Endodermal cell (in vitro differentiated cells): ENCODE measurements at regions not wholly inside any gene's neighbourhood (a gene's known extent, or its start where the extent isn't known, plus 50 kb on each side); places are given as distances from the start of the nearest gene placed in this dataset.

Source experiments
- DNase-seq: peaks from one replicate; pipeline ENCODE4 v3.0.0-alpha.2; 2017
- H3K27ac ChIP-seq: 2 replicates; pipeline ENCODE4 v1.5.1; 2013; ENCODE audit warnings: mild to moderate bottlenecking, low read depth, low read length, moderate library complexity
- H3K27me3 ChIP-seq: 2 replicates; pipeline ENCODE4 v1.6.1; 2013; ENCODE audit warnings: mild to moderate bottlenecking, low read length, moderate library complexity; ENCODE audit not compliant: insufficient read depth, control insufficient read depth, poor library complexity, severe bottlenecking
- H3K36me3 ChIP-seq: 2 replicates; pipeline ENCODE4 v1.7.0; 2013; ENCODE audit warnings: mild to moderate bottlenecking, low read length, moderate library complexity; ENCODE audit not compliant: control insufficient read depth, insufficient read depth
- H3K4me1 ChIP-seq: one replicate; pipeline ENCODE4 v1.7.0; 2013; ENCODE audit warnings: low read length; ENCODE audit not compliant: control insufficient read depth, insufficient read depth
- H3K4me3 ChIP-seq: 2 replicates; pipeline ENCODE4 v1.5.1; 2013; ENCODE audit warnings: mild to moderate bottlenecking, low read length, moderate library complexity
- H3K9ac ChIP-seq: 2 replicates; pipeline ENCODE4 v1.6.1; 2013; ENCODE audit warnings: mild to moderate bottlenecking, low read length, moderate library complexity; ENCODE audit not compliant: poor library complexity, severe bottlenecking; ENCODE audit errors: extremely low read depth
- H3K9me3 ChIP-seq: 2 replicates; pipeline ENCODE4 v1.6.1; 2013; ENCODE audit warnings: mild to moderate bottlenecking, low read length, moderate library complexity; ENCODE audit not compliant: control insufficient read depth
- H3K27ac Mint-ChIP-seq: 2 replicates; pipeline ENCODE4 v1.8.0; 2020; ENCODE audit warnings: mixed read lengths
- H3K27me3 Mint-ChIP-seq: 2 replicates; pipeline ENCODE4 v1.8.0; 2021; ENCODE audit warnings: mild to moderate bottlenecking, mixed read lengths; ENCODE audit not compliant: insufficient read depth
- H3K36me3 Mint-ChIP-seq: 2 replicates; pipeline ENCODE4 v1.8.0; 2020; ENCODE audit warnings: low read depth, mixed read lengths
- H3K4me1 Mint-ChIP-seq: 2 replicates; pipeline ENCODE4 v1.8.0; 2020; ENCODE audit warnings: mixed read lengths
- H3K4me3 Mint-ChIP-seq: 2 replicates; pipeline ENCODE4 v1.8.0; 2020; ENCODE audit warnings: mild to moderate bottlenecking, moderate library complexity, mixed read lengths
- H3K9me3 Mint-ChIP-seq: 2 replicates; pipeline ENCODE4 v1.8.0; 2020; ENCODE audit warnings: mild to moderate bottlenecking, mixed read lengths
- whole genome bisulfite sequencing, 2 experiments: methylation state at CpG; one replicate each; pipeline versions ENCODE4 v1.1.5 to v1.1.7; 2013; ENCODE audit warnings: missing lambda C conversion rate in 2 of 2, mixed read lengths in 1 of 2; ENCODE audit not compliant: insufficient coverage in 1 of 2, insufficient read length in 1 of 2; 5-methylcytosine and 5-hydroxymethylcytosine counted together
- TF ChIP-seq, protein P1 (sequence below): fragments of 200-600 bp; sonication (generic); conservative IDR thresholded peaks from 2 replicates; pipeline ENCODE4 v1.5.0; 2021; ENCODE audit warnings: antibody characterized with exemption, mild to moderate bottlenecking

DNA sequence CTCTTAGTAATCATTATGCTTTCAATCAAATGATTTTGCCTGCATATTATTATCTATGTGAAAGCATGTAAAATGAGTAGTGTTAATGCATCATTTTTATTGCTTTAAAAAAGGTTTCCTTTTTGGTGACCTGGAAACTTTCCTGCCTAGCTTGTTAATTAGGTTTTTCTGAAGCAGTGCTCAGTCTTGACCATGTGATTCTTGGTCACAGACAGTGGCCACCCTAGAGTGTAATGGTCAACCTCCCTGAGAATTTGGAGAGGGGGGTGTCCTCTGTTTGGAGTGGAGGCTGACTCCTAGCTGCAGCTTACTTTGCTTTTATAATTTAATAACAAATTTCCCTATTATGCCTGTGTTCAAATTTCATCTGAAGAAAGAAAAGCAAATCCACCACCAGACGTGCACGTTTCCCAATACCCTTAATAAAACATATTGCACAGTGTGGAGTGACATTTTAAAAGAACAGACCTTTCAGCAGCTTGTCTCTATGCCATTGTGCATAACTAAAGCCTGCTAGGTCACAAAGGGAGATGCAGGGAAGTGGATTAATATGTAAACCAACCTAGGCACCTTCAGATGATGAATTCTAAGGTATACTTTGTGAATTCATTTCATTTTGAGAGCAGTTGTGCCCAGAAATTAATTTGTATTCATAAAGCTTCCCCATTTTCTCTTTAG lies 130.6 kb downstream of the RPRM start:
- Mint-ChIP-seq H3K27ac (no peak overlapping the region), H3K9me3 (peaks cover 14% of the 10 kb centered on the region), H3K4me3 (no peak overlapping the region), H3K36me3 (peaks cover 3% of the 10 kb centered on the region), H3K27me3 (no peaks in the 10 kb centered on the region), H3K4me1 (peaks cover 5% of the 10 kb centered on the region)
- Histone ChIP-seq H3K36me3 (no peaks in the 10 kb centered on the region), H3K27ac (no peak overlapping the region), H3K4me3 (no peak overlapping the region), H3K9me3 (peaks cover 19% of the 10 kb centered on the region), H3K9ac (no peak overlapping the region), H3K27me3 (no peaks in the 10 kb centered on the region), H3K4me1 (peaks cover 3% of the 10 kb centered on the region)
- TF ChIP-seq, protein P1, sequence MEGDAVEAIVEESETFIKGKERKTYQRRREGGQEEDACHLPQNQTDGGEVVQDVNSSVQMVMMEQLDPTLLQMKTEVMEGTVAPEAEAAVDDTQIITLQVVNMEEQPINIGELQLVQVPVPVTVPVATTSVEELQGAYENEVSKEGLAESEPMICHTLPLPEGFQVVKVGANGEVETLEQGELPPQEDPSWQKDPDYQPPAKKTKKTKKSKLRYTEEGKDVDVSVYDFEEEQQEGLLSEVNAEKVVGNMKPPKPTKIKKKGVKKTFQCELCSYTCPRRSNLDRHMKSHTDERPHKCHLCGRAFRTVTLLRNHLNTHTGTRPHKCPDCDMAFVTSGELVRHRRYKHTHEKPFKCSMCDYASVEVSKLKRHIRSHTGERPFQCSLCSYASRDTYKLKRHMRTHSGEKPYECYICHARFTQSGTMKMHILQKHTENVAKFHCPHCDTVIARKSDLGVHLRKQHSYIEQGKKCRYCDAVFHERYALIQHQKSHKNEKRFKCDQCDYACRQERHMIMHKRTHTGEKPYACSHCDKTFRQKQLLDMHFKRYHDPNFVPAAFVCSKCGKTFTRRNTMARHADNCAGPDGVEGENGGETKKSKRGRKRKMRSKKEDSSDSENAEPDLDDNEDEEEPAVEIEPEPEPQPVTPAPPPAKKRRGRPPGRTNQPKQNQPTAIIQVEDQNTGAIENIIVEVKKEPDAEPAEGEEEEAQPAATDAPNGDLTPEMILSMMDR = no peak
- DNase-seq = no peak
- 74% methylated on average over 2 of the region's 2 CpGs; no CpG with 5 or more reads in 1 of the 2 experiments for WGBS, 2 experiments

DNA sequence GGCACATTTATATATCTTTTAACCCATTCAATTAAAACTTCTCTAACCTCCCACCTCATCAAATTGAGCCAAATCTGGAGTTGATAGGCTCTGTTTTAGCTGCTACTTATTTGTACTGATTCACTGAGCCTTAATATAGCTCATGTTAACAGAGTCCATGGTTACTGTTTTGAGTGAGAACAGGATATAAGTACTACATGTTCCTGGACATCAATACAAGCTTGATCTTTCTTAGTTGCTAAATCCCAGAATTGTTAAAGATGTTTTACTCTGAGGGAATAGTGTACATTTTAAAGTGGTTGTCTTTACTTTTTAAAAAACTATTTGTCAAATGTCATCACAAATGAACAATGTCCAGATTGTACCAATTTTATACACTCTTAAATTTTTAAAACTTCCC lies 157.7 kb downstream of the RPRM start:
- Histone ChIP-seq H3K4me1 (no peaks in the 10 kb centered on the region), H3K27me3 (no peaks in the 10 kb centered on the region), H3K9ac (no peak overlapping the region), H3K4me3 (no peak overlapping the region), H3K36me3 (no peaks in the 10 kb centered on the region), H3K27ac (no peak overlapping the region), H3K9me3 (no peaks in the 10 kb centered on the region)
- Mint-ChIP-seq H3K27ac (no peak overlapping the region), H3K4me3 (no peak overlapping the region), H3K9me3 (peaks cover 4% of the 10 kb centered on the region), H3K4me1 (no peaks in the 10 kb centered on the region), H3K27me3 (no peaks in the 10 kb centered on the region), H3K36me3 (no peaks in the 10 kb centered on the region)
- TF ChIP-seq, protein P1 = no peak
- DNase-seq = no peak

DNA sequence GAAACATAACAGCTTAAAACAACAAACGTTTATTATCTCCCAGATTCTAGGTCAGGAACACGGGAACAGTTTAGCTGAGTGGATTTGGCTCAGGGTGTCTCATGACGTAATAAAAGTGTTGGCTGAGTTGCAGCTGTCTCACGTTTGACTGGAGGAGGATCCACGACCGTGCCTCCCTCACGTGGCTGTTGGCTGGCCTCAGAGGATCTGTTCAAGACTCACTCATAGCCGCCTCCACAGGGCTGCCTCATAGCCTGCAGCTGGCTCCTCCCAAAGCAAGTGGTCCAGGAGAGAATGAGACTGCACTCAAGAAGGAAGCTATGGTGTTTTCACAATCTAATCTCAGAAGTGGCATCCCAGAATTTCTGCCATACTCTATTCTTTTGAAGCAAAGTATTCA lies 167.1 kb downstream of the RPRM start:
- DNase-seq = no peak

More for the DNA sequence above, 167.1 kb downstream of the RPRM start:
- H3K9ac ChIP-seq = no peak overlapping the region
- no peaks in the 10 kb centered on the region for H3K36me3 ChIP-seq
- no peaks in the 10 kb centered on the region for H3K27me3 ChIP-seq
- TF ChIP-seq, protein P1 = no peak
- H3K27me3 Mint-ChIP-seq = no peaks in the 10 kb centered on the region
- no peak overlapping the region for H3K4me3 ChIP-seq
- H3K4me1 ChIP-seq = no peaks in the 10 kb centered on the region
- WGBS, 2 experiments = 74 to 80% methylated on average over 2 to 8 of the region's 8 CpGs
- no peaks in the 10 kb centered on the region for H3K9me3 Mint-ChIP-seq
- no peak overlapping the region for H3K27ac Mint-ChIP-seq
- no peaks in the 10 kb centered on the region for H3K9me3 ChIP-seq
- no peak overlapping the region for H3K27ac ChIP-seq
- H3K4me3 Mint-ChIP-seq = no peak overlapping the region
- H3K4me1 Mint-ChIP-seq = no peaks in the 10 kb centered on the region
- H3K36me3 Mint-ChIP-seq = no peaks in the 10 kb centered on the region
